Glutamatergic neuron (in vitro differentiated cells): ENCODE measurements at regions not wholly inside any gene's neighbourhood (a gene's known extent, or its start where the extent isn't known, plus 50 kb on each side); places are given as distances from the start of the nearest gene placed in this dataset.
A peak's percentile ranks its signal among the peaks of the same experiment; 100 is the strongest.

Experiments
- DNase-seq: peaks from one replicate; pipeline ENCODE4 v3.0.0; 2022
- H3K27ac Mint-ChIP-seq: one replicate; pipeline ENCODE4 v1.8.0; 2020; ENCODE audit warnings: mild to moderate bottlenecking, mixed read lengths, inconsistent platforms; ENCODE audit not compliant: unreplicated experiment
- H3K27me3 Mint-ChIP-seq: one replicate; pipeline ENCODE4 v1.8.0; 2020; ENCODE audit warnings: mild to moderate bottlenecking, moderate library complexity, mixed read lengths, inconsistent platforms; ENCODE audit not compliant: unreplicated experiment
- H3K36me3 Mint-ChIP-seq: one replicate; pipeline ENCODE4 v1.8.0; 2020; ENCODE audit warnings: mild to moderate bottlenecking, mixed read lengths, inconsistent platforms; ENCODE audit not compliant: unreplicated experiment
- H3K4me1 Mint-ChIP-seq: one replicate; pipeline ENCODE4 v1.8.0; 2020; ENCODE audit warnings: mild to moderate bottlenecking, low read depth, mixed read lengths, inconsistent platforms; ENCODE audit not compliant: unreplicated experiment
- H3K4me3 Mint-ChIP-seq: one replicate; pipeline ENCODE4 v1.8.0; 2020; ENCODE audit warnings: mild to moderate bottlenecking, mixed read lengths, inconsistent platforms; ENCODE audit not compliant: unreplicated experiment
- H3K9me3 Mint-ChIP-seq: one replicate; pipeline ENCODE4 v1.8.0; 2020; ENCODE audit warnings: mild to moderate bottlenecking, moderate library complexity, mixed read lengths, inconsistent platforms; ENCODE audit not compliant: unreplicated experiment
- TF ChIP-seq, protein P1 (sequence below): fragments of 200-600 bp; sonication (generic); IDR thresholded peaks from one replicate; pipeline ENCODE4 v1.5.0; 2021; ENCODE audit not compliant: partially characterized antibody, unreplicated experiment

DNA sequence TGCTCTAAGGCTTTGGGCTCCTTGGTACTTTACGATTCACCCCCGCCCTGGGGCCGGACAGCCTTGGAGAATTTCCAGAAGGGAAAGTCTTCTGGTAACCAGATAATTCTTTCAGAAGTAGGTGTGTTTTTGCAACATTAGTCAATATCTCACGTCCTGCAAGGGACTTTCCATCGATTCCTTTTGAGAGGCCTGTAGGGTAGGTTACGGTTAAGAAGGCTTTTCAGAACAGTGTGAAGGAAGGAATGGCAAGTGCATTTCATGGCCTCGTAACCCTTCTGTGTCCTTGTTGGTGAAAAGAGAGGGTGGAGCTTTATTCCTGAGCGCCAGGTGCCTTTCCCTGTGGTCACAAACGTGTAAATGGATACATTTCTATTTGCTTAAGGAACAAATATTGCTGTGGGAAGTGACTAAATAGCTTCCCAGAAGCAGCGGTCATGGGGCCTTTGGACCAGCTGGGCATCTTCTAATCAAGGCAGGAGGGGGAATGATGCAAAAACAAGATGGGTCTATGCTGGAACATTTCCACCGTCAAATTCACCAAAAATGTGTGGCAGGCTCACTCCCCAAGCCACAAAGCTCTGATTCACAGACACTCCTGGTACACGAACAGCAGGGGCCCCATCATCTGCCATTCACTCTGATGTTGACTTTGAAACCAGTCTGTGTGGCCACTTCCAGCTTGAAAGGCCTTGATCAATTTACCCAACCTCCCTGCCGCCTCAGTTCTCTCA is 99.2 kb downstream of the ANKRD10 start:
- TF ChIP-seq, protein P1, sequence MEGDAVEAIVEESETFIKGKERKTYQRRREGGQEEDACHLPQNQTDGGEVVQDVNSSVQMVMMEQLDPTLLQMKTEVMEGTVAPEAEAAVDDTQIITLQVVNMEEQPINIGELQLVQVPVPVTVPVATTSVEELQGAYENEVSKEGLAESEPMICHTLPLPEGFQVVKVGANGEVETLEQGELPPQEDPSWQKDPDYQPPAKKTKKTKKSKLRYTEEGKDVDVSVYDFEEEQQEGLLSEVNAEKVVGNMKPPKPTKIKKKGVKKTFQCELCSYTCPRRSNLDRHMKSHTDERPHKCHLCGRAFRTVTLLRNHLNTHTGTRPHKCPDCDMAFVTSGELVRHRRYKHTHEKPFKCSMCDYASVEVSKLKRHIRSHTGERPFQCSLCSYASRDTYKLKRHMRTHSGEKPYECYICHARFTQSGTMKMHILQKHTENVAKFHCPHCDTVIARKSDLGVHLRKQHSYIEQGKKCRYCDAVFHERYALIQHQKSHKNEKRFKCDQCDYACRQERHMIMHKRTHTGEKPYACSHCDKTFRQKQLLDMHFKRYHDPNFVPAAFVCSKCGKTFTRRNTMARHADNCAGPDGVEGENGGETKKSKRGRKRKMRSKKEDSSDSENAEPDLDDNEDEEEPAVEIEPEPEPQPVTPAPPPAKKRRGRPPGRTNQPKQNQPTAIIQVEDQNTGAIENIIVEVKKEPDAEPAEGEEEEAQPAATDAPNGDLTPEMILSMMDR: no peak
- Mint-ChIP-seq H3K27me3 (peaks cover 11% of the 10 kb centered on the region), H3K27ac (no peak overlapping the region), H3K4me1 (peaks cover 7% of the 10 kb centered on the region), H3K4me3 (no peak overlapping the region), H3K9me3 (peaks cover 3% of the 10 kb centered on the region), H3K36me3 (no peaks in the 10 kb centered on the region)
- no peak for DNase-seq

DNA sequence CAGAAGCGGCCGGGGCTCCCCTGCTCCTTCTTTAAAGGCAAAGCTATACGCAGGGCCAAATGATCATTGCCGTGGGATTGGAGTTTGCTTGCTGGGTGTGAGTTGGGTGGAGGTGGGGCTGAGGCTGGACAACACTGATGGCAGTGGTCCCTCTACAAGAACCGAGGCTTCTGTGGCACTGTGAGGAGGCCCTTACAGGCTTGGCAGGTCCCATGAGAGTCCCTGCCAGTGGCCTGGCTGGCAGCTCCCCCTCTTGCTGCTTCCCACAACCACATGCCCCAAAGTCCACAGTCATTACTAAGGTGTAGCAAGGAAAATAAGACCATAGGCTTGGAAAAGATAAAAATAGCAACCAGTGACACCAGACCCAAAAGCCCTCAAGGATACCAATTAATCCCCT is 98.4 kb downstream of the ANKRD10 start:
- Mint-ChIP-seq H3K27ac (no peak overlapping the region), H3K27me3 (peaks cover 11% of the 10 kb centered on the region), H3K4me3 (no peak overlapping the region), H3K36me3 (no peaks in the 10 kb centered on the region), H3K9me3 (peaks cover 3% of the 10 kb centered on the region), H3K4me1 (peaks cover 7% of the 10 kb centered on the region)
- TF ChIP-seq, protein P1: no peak
- no peak for DNase-seq

DNA sequence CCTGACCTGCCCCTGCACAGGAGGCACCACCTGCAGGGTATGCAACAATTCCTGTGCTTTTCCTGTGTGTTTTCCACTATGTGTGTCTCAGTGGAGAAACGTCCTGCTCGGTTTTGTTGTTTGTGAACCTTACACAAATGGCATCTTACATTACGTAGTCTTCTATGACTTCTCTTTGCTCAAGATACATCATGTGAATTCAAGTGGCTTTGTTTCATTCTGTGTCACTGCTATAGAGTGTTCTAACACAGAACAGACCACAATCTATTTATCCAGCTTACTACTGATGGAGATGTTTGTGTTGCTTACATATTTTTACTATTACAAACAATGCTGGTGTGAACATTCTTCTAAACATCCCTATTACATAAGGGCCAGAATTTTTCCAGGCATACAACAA is 97.7 kb downstream of the ANKRD10 start:
- no peaks in the 10 kb centered on the region for H3K9me3 Mint-ChIP-seq
- peaks cover 7% of the 10 kb centered on the region for H3K27me3 Mint-ChIP-seq
- H3K36me3 Mint-ChIP-seq: no peaks in the 10 kb centered on the region
- DNase-seq: no peak
- TF ChIP-seq, protein P1: no peak
- no peak overlapping the region for H3K4me3 Mint-ChIP-seq
- H3K27ac Mint-ChIP-seq: no peak overlapping the region
- H3K4me1 Mint-ChIP-seq: peaks cover 4% of the 10 kb centered on the region

DNA sequence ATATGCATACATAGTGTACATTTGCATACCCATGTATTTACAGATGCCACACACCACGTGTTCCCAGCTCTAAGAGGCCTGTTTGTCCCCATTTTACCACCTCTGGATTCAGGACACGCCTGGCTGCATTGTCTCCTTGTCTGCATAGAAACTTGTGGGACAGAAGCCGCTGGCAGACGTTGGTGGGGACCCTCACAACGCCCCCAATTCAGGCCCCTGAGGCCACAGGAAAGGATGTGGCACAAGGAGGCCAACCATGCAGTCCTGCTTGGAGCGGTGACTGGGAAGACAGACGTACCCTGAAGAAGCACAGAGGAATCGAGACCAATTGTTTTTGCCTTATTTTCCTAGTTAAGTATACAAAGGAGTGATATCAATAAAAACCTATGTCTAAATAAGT is 96.1 kb downstream of the ANKRD10 start:
- H3K27ac Mint-ChIP-seq: no peak overlapping the region
- TF ChIP-seq, protein P1: no peak
- peaks cover 4% of the 10 kb centered on the region for H3K4me1 Mint-ChIP-seq
- DNase-seq: no peak
- H3K27me3 Mint-ChIP-seq: peaks cover 3% of the 10 kb centered on the region
- H3K9me3 Mint-ChIP-seq: no peaks in the 10 kb centered on the region
- H3K36me3 Mint-ChIP-seq: no peaks in the 10 kb centered on the region
- H3K4me3 Mint-ChIP-seq: no peak overlapping the region

DNA sequence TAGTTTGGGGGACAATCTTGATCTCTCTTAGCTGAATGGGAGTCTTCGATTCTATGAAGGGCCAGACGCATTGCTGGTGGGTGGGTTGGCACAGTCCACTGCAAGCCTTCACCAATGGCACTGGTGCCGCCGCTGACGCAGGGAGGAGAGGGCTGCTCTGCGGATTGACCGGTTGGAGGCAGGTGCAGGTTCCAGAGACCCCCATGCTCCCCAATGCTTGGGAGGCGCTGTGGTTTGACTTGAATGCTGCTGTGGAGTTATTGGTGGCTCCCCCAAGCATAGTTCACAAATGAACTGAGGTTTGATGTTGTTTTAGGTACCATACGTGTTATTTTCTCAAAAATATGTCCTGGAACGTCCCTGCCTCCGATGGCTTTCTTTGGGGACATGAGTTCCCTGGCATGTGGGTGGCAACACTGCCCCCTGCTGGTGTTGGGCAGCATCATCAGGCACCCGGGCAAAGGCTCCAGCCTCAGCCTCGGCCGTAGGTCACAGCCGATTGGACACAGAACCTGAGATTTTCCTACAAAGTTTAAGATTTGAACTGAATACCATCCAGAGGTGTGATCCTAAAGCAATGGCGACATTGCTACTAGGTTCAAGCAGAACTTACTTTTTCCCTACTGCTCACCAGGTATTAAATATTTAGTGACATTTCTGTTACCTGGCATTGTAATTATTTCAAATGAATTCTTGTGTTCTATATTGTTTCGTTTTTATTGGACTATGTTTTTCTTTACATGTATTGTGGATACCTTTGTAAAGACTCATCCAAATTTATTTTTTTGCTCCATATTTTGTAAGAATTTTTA is 95.5 kb downstream of the ANKRD10 start:
- Mint-ChIP-seq H3K4me3 (no peak overlapping the region), H3K27me3 (peaks cover 3% of the 10 kb centered on the region), H3K36me3 (no peaks in the 10 kb centered on the region), H3K27ac (no peak overlapping the region), H3K9me3 (no peaks in the 10 kb centered on the region), H3K4me1 (peaks cover 4% of the 10 kb centered on the region)
- DNase-seq: peak; percentile 88
- TF ChIP-seq, protein P1: peak; percentile 98
